HepG2 (cell line): ENCODE measurements at regions not wholly inside any gene's neighbourhood (a gene's known extent, or its start where the extent isn't known, plus 50 kb on each side); places are given as distances from the start of the nearest gene placed in this dataset.

ENCODE experiments used
- ISL2 ChIP-seq: sonication (generic); formaldehyde crosslinking; IDR thresholded peaks from 2 replicates; pipeline ENCODE4 v1.5.0; 2020; ENCODE audit warnings: missing genetic modification reagents
- SP4 ChIP-seq: sonication (generic); formaldehyde crosslinking; IDR thresholded peaks from 2 replicates; pipeline ENCODE4 v1.8.1; 2023; ENCODE audit warnings: mild to moderate bottlenecking, missing genetic modification reagents
- SRSF1 ChIP-seq: fragments of 200-400 bp; formaldehyde crosslinking; optimal IDR thresholded peaks from 2 replicates; pipeline ENCODE3; 2017; ENCODE audit warnings: mild to moderate bottlenecking, low read depth, low read length, moderate library complexity
- THAP11 ChIP-seq: IDR thresholded peaks from 2 replicates; pipeline ENCODE4 v1.6.1; 2016; ENCODE audit warnings: missing biosample characterization, missing genetic modification reagents
- ZBTB42 ChIP-seq: sonication (generic); formaldehyde crosslinking; IDR thresholded peaks from 2 replicates; pipeline ENCODE4 v1.5.0; 2020; ENCODE audit warnings: mild to moderate bottlenecking, missing genetic modification reagents
- ZNF234 ChIP-seq: sonication (generic); formaldehyde crosslinking; conservative IDR thresholded peaks from 2 replicates; pipeline ENCODE4 v1.5.1; 2020; ENCODE audit warnings: mild to moderate bottlenecking, missing genetic modification reagents
- ZNF264 ChIP-seq: sonication (generic); formaldehyde crosslinking; IDR thresholded peaks from 2 replicates; pipeline ENCODE4 v1.4.0; 2020; ENCODE audit warnings: missing genetic modification reagents
- ZNF569 ChIP-seq: sonication (generic); formaldehyde crosslinking; IDR thresholded peaks from 2 replicates; pipeline ENCODE4 v1.5.0; 2020; ENCODE audit warnings: mild to moderate bottlenecking, missing genetic modification reagents, moderate library complexity, borderline replicate concordance
- ZNF672 ChIP-seq: sonication (generic); formaldehyde crosslinking; IDR thresholded peaks from 2 replicates; pipeline ENCODE4 v1.8.1; 2022; ENCODE audit warnings: missing genetic modification reagents
- ZNF713 ChIP-seq: sonication (generic); formaldehyde crosslinking; IDR thresholded peaks from 2 replicates; pipeline ENCODE4 v1.4.0; 2020; ENCODE audit warnings: mild to moderate bottlenecking, missing genetic modification reagents
- ZNF777 ChIP-seq: sonication (generic); formaldehyde crosslinking; IDR thresholded peaks from 2 replicates; pipeline ENCODE4 v1.4.0; 2020; ENCODE audit warnings: missing genetic modification reagents
- ZSCAN9 ChIP-seq: IDR thresholded peaks from 2 replicates; pipeline ENCODE4 v1.6.1; 2016; ENCODE audit warnings: borderline replicate concordance
- TF ChIP-seq, protein P1 (sequence below): sonication (generic); formaldehyde crosslinking; IDR thresholded peaks from 2 replicates; pipeline ENCODE4 v1.4.0; 2020; ENCODE audit warnings: mild to moderate bottlenecking, missing genetic modification reagents
- TF ChIP-seq, protein P2 (sequence below): sonication (generic); formaldehyde crosslinking; IDR thresholded peaks from 2 replicates; pipeline ENCODE4 v1.4.0; 2020; ENCODE audit warnings: mild to moderate bottlenecking, low read depth, missing genetic modification reagents
- TF ChIP-seq, protein P3 (sequence below): IDR thresholded peaks from 2 replicates; pipeline ENCODE4 v1.6.1; 2016; ENCODE audit warnings: low read depth, borderline replicate concordance
- TF ChIP-seq, protein P4 (sequence below): sonication (generic); formaldehyde crosslinking; conservative IDR thresholded peaks from 2 replicates; pipeline ENCODE4 v1.4.0; 2020; ENCODE audit warnings: missing genetic modification reagents
- TF ChIP-seq, protein P5 (sequence below): sonication (generic); formaldehyde crosslinking; IDR thresholded peaks from 2 replicates; pipeline ENCODE4 v1.8.0; 2022; ENCODE audit warnings: missing genetic modification reagents, mild to moderate bottlenecking, inconsistent platforms, borderline replicate concordance
- TF ChIP-seq, protein P6 (sequence below): fragments of 450-650 bp; IDR thresholded peaks from 2 replicates; pipeline ENCODE4 v1.6.1; 2017; ENCODE audit warnings: mild to moderate bottlenecking

DNA sequence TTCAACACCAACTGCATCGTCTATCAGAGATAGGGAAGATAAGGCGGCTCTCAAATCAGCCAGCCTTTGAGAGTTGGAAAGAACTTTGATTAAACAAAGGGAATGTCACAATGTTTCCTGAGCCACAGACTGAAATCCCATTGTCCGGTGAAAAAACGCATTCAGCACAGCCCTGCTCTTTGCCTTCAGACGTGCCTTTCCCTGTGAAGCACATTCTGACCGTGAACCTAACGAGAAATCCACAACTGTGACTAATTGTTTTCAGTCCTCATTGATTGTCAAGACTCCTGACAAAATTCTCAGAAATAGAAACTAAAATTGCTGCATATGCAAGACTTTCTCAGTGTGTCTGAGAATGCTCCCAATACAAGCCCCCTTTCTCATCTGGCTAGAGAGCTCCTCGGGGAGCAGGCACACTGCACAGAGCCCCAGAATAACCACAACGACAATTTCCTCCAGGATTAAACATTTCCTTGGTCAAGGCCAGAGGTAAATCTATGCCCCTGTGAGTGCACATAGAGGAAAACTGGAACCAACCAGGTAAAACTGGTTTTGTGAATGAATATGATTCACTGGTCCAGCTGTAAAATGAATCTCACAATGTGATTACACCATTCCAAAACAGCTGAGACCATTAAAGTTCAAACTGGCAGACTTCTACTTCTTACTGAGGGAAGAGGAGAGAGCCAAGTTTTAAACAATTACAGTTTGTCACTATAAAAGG lies 561.9 kb upstream of the ID2 start (continued):
- TF ChIP-seq, protein P1, sequence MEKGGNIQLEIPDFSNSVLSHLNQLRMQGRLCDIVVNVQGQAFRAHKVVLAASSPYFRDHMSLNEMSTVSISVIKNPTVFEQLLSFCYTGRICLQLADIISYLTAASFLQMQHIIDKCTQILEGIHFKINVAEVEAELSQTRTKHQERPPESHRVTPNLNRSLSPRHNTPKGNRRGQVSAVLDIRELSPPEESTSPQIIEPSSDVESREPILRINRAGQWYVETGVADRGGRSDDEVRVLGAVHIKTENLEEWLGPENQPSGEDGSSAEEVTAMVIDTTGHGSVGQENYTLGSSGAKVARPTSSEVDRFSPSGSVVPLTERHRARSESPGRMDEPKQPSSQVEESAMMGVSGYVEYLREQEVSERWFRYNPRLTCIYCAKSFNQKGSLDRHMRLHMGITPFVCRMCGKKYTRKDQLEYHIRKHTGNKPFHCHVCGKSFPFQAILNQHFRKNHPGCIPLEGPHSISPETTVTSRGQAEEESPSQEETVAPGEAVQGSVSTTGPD (CRISPR knock-in tag), result no peak; the same call in 1 of the 2 replicates
- TF ChIP-seq, protein P2, sequence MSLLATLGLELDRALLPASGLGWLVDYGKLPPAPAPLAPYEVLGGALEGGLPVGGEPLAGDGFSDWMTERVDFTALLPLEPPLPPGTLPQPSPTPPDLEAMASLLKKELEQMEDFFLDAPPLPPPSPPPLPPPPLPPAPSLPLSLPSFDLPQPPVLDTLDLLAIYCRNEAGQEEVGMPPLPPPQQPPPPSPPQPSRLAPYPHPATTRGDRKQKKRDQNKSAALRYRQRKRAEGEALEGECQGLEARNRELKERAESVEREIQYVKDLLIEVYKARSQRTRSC (CRISPR knock-in tag), result 0 out of 2 replicates have a peak, but pooled peaks have one; percentile 10
- TF ChIP-seq ZNF777 (CRISPR knock-in tag) (no peak), ZNF713 (CRISPR knock-in tag) (no peak), ZSCAN9 (CRISPR knock-in tag) (no peak; the same call in 1 of the 2 replicates), ZNF264 (no peak; the same call in 1 of the 2 replicates), ZNF234 (CRISPR knock-in tag) (no peak), THAP11 (CRISPR knock-in tag) (peak; percentile 67; the same call in 1 of the 2 replicates), ZNF569 (no peak), SRSF1 (no peak), ZBTB42 (CRISPR knock-in tag) (no peak), ZNF672 (CRISPR knock-in tag) (no peak), SP4 (CRISPR knock-in tag) (peak; percentile 40; the same call in 1 of the 2 replicates), ISL2 (CRISPR knock-in tag) (peak; percentile 98)
- TF ChIP-seq, protein P3, sequence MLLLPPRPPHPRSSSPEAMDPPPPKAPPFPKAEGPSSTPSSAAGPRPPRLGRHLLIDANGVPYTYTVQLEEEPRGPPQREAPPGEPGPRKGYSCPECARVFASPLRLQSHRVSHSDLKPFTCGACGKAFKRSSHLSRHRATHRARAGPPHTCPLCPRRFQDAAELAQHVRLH (CRISPR knock-in tag), result peak; percentile 20; the same call in 1 of the 2 replicates
- TF ChIP-seq, protein P4, sequence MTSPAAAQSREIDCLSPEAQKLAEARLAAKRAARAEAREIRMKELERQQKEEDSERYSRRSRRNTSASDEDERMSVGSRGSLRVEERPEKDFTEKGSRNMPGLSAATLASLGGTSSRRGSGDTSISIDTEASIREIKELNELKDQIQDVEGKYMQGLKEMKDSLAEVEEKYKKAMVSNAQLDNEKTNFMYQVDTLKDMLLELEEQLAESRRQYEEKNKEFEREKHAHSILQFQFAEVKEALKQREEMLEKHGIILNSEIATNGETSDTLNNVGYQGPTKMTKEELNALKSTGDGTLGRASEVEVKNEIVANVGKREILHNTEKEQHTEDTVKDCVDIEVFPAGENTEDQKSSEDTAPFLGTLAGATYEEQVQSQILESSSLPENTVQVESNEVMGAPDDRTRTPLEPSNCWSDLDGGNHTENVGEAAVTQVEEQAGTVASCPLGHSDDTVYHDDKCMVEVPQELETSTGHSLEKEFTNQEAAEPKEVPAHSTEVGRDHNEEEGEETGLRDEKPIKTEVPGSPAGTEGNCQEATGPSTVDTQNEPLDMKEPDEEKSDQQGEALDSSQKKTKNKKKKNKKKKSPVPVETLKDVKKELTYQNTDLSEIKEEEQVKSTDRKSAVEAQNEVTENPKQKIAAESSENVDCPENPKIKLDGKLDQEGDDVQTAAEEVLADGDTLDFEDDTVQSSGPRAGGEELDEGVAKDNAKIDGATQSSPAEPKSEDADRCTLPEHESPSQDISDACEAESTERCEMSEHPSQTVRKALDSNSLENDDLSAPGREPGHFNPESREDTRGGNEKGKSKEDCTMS (CRISPR knock-in tag), result no peak
- TF ChIP-seq, protein P5, sequence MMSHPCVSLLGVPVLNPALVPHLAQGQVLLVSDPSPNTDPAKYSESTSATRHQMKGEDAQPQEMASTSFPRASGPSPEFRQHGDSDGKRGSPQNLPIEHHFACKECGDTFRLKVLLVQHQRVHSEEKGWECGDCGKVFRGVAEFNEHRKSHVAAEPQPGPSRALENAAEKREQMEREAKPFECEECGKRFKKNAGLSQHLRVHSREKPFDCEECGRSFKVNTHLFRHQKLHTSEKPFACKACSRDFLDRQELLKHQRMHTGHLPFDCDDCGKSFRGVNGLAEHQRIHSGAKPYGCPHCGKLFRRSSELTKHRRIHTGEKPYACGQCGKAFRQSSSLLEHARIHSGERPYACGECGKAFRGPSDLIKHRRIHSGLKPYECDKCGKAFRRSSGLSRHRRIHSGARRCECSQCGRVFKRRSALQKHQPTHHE (CRISPR knock-in tag), result peak; percentile 57; the same call in 1 of the 2 replicates
- TF ChIP-seq, protein P6, sequence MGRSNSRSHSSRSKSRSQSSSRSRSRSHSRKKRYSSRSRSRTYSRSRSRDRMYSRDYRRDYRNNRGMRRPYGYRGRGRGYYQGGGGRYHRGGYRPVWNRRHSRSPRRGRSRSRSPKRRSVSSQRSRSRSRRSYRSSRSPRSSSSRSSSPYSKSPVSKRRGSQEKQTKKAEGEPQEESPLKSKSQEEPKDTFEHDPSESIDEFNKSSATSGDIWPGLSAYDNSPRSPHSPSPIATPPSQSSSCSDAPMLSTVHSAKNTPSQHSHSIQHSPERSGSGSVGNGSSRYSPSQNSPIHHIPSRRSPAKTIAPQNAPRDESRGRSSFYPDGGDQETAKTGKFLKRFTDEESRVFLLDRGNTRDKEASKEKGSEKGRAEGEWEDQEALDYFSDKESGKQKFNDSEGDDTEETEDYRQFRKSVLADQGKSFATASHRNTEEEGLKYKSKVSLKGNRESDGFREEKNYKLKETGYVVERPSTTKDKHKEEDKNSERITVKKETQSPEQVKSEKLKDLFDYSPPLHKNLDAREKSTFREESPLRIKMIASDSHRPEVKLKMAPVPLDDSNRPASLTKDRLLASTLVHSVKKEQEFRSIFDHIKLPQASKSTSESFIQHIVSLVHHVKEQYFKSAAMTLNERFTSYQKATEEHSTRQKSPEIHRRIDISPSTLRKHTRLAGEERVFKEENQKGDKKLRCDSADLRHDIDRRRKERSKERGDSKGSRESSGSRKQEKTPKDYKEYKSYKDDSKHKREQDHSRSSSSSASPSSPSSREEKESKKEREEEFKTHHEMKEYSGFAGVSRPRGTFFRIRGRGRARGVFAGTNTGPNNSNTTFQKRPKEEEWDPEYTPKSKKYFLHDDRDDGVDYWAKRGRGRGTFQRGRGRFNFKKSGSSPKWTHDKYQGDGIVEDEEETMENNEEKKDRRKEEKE, result no peak
